CD14-positive monocyte (primary cell): ENCODE measurements at regions not wholly inside any gene's neighbourhood (a gene's known extent, or its start where the extent isn't known, plus 50 kb on each side); places are given as distances from the start of the nearest gene placed in this dataset.
A peak's percentile ranks its signal among the peaks of the same experiment; 100 is the strongest.

Source experiments
- DNase-seq, 3 donors: peaks; one replicate each; pipeline ENCODE4 v3.0.0-alpha.2; 2011 to 2022
- H2AFZ ChIP-seq: 2 replicates; pipeline ENCODE4 v1.6.0; 2012; ENCODE audit warnings: mild to moderate bottlenecking, low read depth, low read length, inconsistent platforms; ENCODE audit not compliant: insufficient read depth, poor library complexity, severe bottlenecking
- H3K27ac ChIP-seq, 2 donors: 1 replicate in 1 of 2; 2 replicates in 1 of 2; pipeline ENCODE4 v1.5.1; 2012 to 2013; ENCODE audit warnings: low read length in 2 of 2, control low read depth in 1 of 2, inconsistent platforms in 1 of 2, low read depth in 1 of 2, mild to moderate bottlenecking in 1 of 2
- H3K27me3 ChIP-seq, 2 donors: one replicate each; pipeline versions ENCODE4 v1.6.0 to v1.6.1; 2011 to 2013; ENCODE audit warnings: low read length in 2 of 2; ENCODE audit not compliant: control insufficient read depth in 2 of 2, insufficient read depth in 2 of 2
- H3K36me3 ChIP-seq, 2 donors: replicated peaks in 1 of 2; 1 replicate in 1 of 2; 2 replicates in 1 of 2; pipeline versions ENCODE4 v1.5.1 to v1.6.1; 2012 to 2013; ENCODE audit warnings: low read length in 2 of 2, control low read depth in 1 of 2, inconsistent platforms in 1 of 2, mild to moderate bottlenecking in 1 of 2; ENCODE audit not compliant: insufficient read depth in 2 of 2, control insufficient read depth in 1 of 2
- H3K4me1 ChIP-seq, 2 donors: 1 replicate in 1 of 2; 2 replicates in 1 of 2; pipeline versions ENCODE4 v1.5.1 to v1.6.1; 2012 to 2013; ENCODE audit warnings: low read length in 2 of 2, control low read depth in 1 of 2, inconsistent platforms in 1 of 2, mild to moderate bottlenecking in 1 of 2, moderate library complexity in 1 of 2; ENCODE audit not compliant: insufficient read depth in 2 of 2, control insufficient read depth in 1 of 2
- H3K4me2 ChIP-seq: replicated peaks from 2 replicates; pipeline ENCODE3; 2012; ENCODE audit warnings: low read length, moderate library complexity, mild to moderate bottlenecking; ENCODE audit not compliant: poor library complexity, severe bottlenecking; ENCODE audit errors: extremely low read depth
- H3K4me3 ChIP-seq, 3 experiments: fragments of 200-600 bp in 1 of 3; sonication (generic) in 1 of 3; replicated peaks in 1 of 3; 1 replicate in 2 of 3; 2 replicates in 1 of 3; pipeline ENCODE4 v1.5.1; 2011 to 2013; ENCODE audit warnings: low read length in 3 of 3, mild to moderate bottlenecking in 3 of 3, control low read depth in 2 of 3, low read depth in 2 of 3, inconsistent platforms in 1 of 3, moderate library complexity in 1 of 3
- H3K79me2 ChIP-seq: 2 replicates; pipeline ENCODE4 v1.6.0; 2012; ENCODE audit warnings: mild to moderate bottlenecking, control low read depth, inconsistent platforms, low read length, moderate library complexity; ENCODE audit not compliant: insufficient read depth
- H3K9ac ChIP-seq: 2 replicates; pipeline ENCODE4 v1.6.0; 2017; ENCODE audit warnings: low read length, mild to moderate bottlenecking; ENCODE audit not compliant: insufficient read depth, poor library complexity, severe bottlenecking
- H3K9me3 ChIP-seq, 2 donors: replicated peaks in 1 of 2; 1 replicate in 1 of 2; 2 replicates in 1 of 2; pipeline versions ENCODE4 v1.5.1 to v1.6.1; 2012 to 2013; ENCODE audit warnings: low read length in 2 of 2, control low read depth in 1 of 2; ENCODE audit not compliant: control insufficient read depth in 1 of 2, insufficient read depth in 1 of 2
- H4K20me1 ChIP-seq: 2 replicates; pipeline ENCODE4 v1.6.0; 2012; ENCODE audit warnings: mild to moderate bottlenecking, low read length, control low read depth, moderate library complexity; ENCODE audit not compliant: insufficient read depth
- H3K27ac Mint-ChIP-seq, 7 donors: one replicate each; pipeline ENCODE4 v1.8.0; 2020; ENCODE audit warnings: mild to moderate bottlenecking in 7 of 7, mixed read lengths in 7 of 7, moderate library complexity in 6 of 7, inconsistent platforms in 2 of 7
- H3K27me3 Mint-ChIP-seq, 3 donors: one replicate each; pipeline ENCODE4 v1.8.0; 2021 to 2022; ENCODE audit warnings: low read depth in 3 of 3, mild to moderate bottlenecking in 3 of 3, mixed read lengths in 3 of 3, moderate library complexity in 3 of 3, inconsistent platforms in 1 of 3
- H3K36me3 Mint-ChIP-seq, 2 donors: one replicate each; pipeline ENCODE4 v1.8.0; 2020; ENCODE audit warnings: mixed read lengths in 2 of 2, inconsistent platforms in 1 of 2, mild to moderate bottlenecking in 1 of 2
- H3K4me1 Mint-ChIP-seq: one replicate; pipeline ENCODE4 v1.8.0; 2020; ENCODE audit warnings: mild to moderate bottlenecking, mixed read lengths
- H3K4me3 Mint-ChIP-seq, 2 donors: one replicate each; pipeline ENCODE4 v1.8.0; 2020; ENCODE audit warnings: mild to moderate bottlenecking in 2 of 2, mixed read lengths in 2 of 2, moderate library complexity in 1 of 2
- H3K9me3 Mint-ChIP-seq, 7 donors: one replicate each; pipeline ENCODE4 v1.8.0; 2020 to 2022; ENCODE audit warnings: mixed read lengths in 7 of 7, mild to moderate bottlenecking in 6 of 7, moderate library complexity in 6 of 7, inconsistent platforms in 2 of 7
- WGBS: methylation state at CpG from one replicate; pipeline ENCODE4 v1.1.5; 2013; ENCODE audit warnings: missing lambda C conversion rate; ENCODE audit not compliant: insufficient coverage; 5-methylcytosine and 5-hydroxymethylcytosine counted together
- intact Hi-C, 2 donors: fragments of 100-400 bp; cut with micrococcal nuclease; formaldehyde crosslinking; loops; one replicate each; pipeline versions ENCODE4 v1.15.0 to v1.15.1; 2023
- TF ChIP-seq, protein P1 (sequence below): fragments of 200-600 bp; IDR thresholded peaks from one replicate; pipeline ENCODE4 v1.8.0; 2022; ENCODE audit warnings: antibody characterized with exemption, mild to moderate bottlenecking

DNA sequence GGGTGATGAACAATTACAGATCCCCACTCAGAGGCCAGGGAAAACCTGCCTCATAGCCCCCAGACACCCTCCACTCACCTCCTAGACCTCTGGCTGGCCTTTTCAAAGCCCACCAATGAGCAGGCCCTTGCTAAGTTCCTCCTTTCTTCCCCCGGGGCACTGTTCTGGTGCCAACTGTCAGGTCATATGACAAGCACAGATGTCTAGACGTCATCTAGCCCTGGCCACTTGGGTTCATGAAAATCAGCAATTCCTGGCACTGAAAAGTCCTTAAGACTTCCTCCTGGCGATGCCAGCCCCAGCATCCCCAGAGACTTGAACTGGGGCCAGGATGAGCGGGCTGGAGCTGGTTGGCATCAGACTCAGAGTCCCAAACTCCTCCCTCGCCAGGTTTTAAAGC lies 115.6 kb upstream of the NALF2 start:
- Mint-ChIP-seq H3K9me3 (no peaks in the 10 kb centered on the region), H3K4me1 (no peaks in the 10 kb centered on the region)
- no CpG with 5 or more reads among the region's 5 CpGs for WGBS

DNA sequence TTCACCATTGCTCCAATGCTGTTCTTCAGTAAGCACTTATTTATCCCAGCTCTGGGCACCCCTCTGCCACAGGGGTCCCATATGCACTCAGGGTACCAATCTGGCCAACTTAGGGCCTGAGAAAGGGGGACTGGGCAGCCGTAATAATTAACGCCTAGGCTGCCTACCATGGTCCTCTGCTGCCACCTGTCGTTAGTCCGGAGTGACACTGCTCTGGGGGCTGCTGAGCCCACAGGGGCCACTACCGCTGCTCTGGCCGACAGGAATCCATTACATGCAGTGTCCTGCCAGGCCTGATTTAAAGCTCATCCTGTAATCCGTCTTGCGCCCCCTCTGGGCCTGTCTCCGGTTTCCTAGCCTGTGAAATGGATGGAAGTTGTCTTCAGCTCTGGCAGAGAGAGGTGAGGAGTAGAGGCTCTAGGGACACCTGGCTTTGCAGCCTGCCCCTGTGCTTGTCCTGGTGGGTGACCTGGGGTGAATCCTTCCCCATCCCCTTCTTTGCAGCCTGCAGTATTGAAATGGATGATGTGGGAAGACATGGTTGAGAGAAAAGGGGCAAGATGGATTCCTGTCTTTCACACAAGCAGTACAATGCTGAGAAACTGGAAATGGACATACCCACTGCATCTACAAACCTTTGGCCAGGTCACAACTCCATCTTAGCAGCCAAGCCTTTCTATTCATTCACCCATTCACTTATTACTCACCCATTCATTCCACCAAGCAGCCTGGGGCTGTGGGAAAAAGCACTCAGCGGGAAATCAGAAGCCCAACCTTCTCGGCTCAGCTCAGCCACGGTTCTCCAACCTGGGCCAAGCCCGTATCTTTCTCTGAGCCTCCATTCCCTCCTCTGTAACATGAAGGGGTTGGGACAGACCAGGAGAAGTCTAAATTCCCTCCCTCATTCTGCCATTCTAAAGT lies 116.3 kb upstream of the NALF2 start:
- Histone ChIP-seq H3K9me3 (no peaks in the 10 kb centered on the region), H4K20me1 (no peaks in the 10 kb centered on the region), H3K4me1 (no peaks in the 10 kb centered on the region), H3K27me3 (no peaks in the 10 kb centered on the region), H3K4me2 (no peak overlapping the region), H2AFZ (no peak overlapping the region), H3K9ac (no peak overlapping the region), H3K36me3 (no peaks in the 10 kb centered on the region), H3K27ac (no peak overlapping the region), H3K4me3 (no peak overlapping the region), H3K79me2 (no peaks in the 10 kb centered on the region)
- Mint-ChIP-seq H3K27ac (no peak overlapping the region), H3K4me1 (no peaks in the 10 kb centered on the region), H3K27me3 (peaks cover 1 to 11% (median 2%) of the 10 kb centered on the region in 3 donors), H3K9me3 (no peaks in the 10 kb centered on the region), H3K36me3 (no peaks in the 10 kb centered on the region), H3K4me3 (peak overlapping the region in 1 of 2 donors; percentile 24)
- TF ChIP-seq, protein P1, sequence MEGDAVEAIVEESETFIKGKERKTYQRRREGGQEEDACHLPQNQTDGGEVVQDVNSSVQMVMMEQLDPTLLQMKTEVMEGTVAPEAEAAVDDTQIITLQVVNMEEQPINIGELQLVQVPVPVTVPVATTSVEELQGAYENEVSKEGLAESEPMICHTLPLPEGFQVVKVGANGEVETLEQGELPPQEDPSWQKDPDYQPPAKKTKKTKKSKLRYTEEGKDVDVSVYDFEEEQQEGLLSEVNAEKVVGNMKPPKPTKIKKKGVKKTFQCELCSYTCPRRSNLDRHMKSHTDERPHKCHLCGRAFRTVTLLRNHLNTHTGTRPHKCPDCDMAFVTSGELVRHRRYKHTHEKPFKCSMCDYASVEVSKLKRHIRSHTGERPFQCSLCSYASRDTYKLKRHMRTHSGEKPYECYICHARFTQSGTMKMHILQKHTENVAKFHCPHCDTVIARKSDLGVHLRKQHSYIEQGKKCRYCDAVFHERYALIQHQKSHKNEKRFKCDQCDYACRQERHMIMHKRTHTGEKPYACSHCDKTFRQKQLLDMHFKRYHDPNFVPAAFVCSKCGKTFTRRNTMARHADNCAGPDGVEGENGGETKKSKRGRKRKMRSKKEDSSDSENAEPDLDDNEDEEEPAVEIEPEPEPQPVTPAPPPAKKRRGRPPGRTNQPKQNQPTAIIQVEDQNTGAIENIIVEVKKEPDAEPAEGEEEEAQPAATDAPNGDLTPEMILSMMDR = peak; percentile 49
- DNase-seq = peak in 2 of 3 donors; percentile 0 to 3
- 3% methylated on average over 5 of the region's 13 CpGs for WGBS
- intact Hi-C loops = no loop called here

More for the DNA sequence above, 115.6 kb upstream of the NALF2 start:
- peaks cover 1 to 12% (median 2%) of the 10 kb centered on the region in 3 donors for H3K27me3 Mint-ChIP-seq
- no peak overlapping the region for H3K27ac Mint-ChIP-seq
- no peak overlapping the region for H3K4me3 Mint-ChIP-seq
- Histone ChIP-seq H3K4me2 (no peak overlapping the region), H3K79me2 (no peaks in the 10 kb centered on the region), H2AFZ (no peak overlapping the region), H3K27ac (no peak overlapping the region), H3K9me3 (no peaks in the 10 kb centered on the region), H3K4me3 (no peak overlapping the region), H3K9ac (peak overlapping the region; percentile 4), H4K20me1 (no peaks in the 10 kb centered on the region), H3K36me3 (no peaks in the 10 kb centered on the region), H3K4me1 (no peaks in the 10 kb centered on the region), H3K27me3 (no peaks in the 10 kb centered on the region)
- H3K36me3 Mint-ChIP-seq = no peaks in the 10 kb centered on the region
- intact Hi-C loops = no loop called here
- DNase-seq = no peak
- TF ChIP-seq, protein P1 = no peak
